ENCODE measurements at regions not wholly inside any gene's neighbourhood (a gene's known extent, or its start where the extent isn't known, plus 50 kb on each side); places are given as distances from the start of the nearest gene placed in this dataset.

- FAIRE-seq (no peak), DNase-seq (ENCODE audit: insufficient read length, low spot score) (no peak)
- TF ChIP-seq PAX5 (IDR thresholded peaks at IDR 0.05; ENCODE audit: insufficient read depth, low read length, severe bottlenecking), result no peak
- TF ChIP-seq SPI1 (IDR thresholded peaks at IDR 0.05; ENCODE audit: low read depth, low read length), result no peak
- no peak for TF ChIP-seq POLR2A (IDR thresholded peaks at IDR 0.05; ENCODE audit: low read depth, low read length)
- no peak for TF ChIP-seq TAF1 (IDR thresholded peaks at IDR 0.05; ENCODE audit: low read depth, low read length)
Measured at GRCh38 chr14:53828820-53829219, 127.8 kb downstream of the BMP4 start.

DNA sequence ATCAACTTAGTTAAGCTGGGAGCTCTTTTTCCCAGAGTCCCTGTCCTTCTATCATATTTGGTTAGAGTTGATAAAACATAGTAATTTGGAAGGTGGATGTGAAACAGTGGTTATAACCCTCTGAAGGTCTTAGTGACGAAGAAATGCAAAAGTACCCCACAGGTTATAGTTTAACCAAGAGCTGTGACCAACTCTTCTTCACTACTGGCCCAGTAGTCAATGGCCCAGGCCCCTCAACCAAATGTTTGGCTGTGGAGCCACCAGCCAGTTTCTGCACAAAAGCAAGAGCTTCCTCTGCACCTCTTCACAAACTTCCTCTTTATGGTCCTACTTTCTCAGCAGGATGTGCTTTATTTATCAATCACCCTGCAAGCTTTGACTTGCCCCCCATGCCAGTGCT, 132.6 kb downstream of the BMP4 start:
- no peak for DNase-seq (ENCODE audit: insufficient read length, low spot score)
- no peak for FAIRE-seq
- TF ChIP-seq POLR2AphosphoS5 (IDR thresholded peaks at IDR 0.05; ENCODE audit: low read depth, low read length) (no peak), TAF1 (IDR thresholded peaks at IDR 0.05; ENCODE audit: low read depth, low read length) (no peak), SPI1 (IDR thresholded peaks at IDR 0.05; ENCODE audit: low read depth, low read length) (no peak), PAX5 (IDR thresholded peaks at IDR 0.05; ENCODE audit: insufficient read depth, low read length, severe bottlenecking) (no peak), POU2F2 (IDR thresholded peaks at IDR 0.05; ENCODE audit: low read depth, low read length) (no peak), POLR2A (IDR thresholded peaks at IDR 0.05; ENCODE audit: low read depth, low read length) (no peak)

GRCh38 chr14:53814392-53814791, 142.2 kb downstream of the BMP4 start:
- no peak for TF ChIP-seq SPI1 (IDR thresholded peaks at IDR 0.05; ENCODE audit: low read depth, low read length)
- TF ChIP-seq POU2F2 (IDR thresholded peaks at IDR 0.05; ENCODE audit: low read depth, low read length), result no peak
- FAIRE-seq (no peak), DNase-seq (ENCODE audit: insufficient read length, low spot score) (no peak)

DNA sequence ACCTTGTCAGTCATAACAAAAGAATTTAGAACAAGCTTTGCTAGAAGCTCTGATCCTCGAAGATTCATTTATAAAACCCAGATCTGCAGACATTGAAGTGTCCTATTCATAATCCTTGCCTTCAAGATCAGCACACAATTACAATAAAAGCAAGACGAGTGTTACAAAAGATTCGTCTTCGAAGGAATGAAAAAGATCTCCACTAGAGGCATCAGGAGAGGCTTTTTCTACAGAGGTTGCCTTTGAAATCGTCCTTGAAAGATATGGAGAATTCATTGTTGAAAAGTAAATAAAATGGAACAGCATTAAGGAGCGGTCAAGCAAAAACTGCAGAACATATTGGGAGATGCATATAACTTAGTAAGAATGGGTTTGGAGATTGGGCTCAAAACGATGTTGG, 146.4 kb downstream of the BMP4 start:
- DNase-seq (ENCODE audit: insufficient read length, low spot score) (no peak), FAIRE-seq (no peak)
- TF ChIP-seq POU2F2 (IDR thresholded peaks at IDR 0.05; ENCODE audit: low read depth, low read length) (no peak), POLR2AphosphoS5 (IDR thresholded peaks at IDR 0.05; ENCODE audit: low read depth, low read length) (no peak), PAX5 (IDR thresholded peaks at IDR 0.05; ENCODE audit: insufficient read depth, low read length, severe bottlenecking) (no peak), POLR2A (IDR thresholded peaks at IDR 0.05; ENCODE audit: low read depth, low read length) (no peak), SPI1 (IDR thresholded peaks at IDR 0.05; ENCODE audit: low read depth, low read length) (no peak)

GRCh38 chr14:53808042-53808441, 148.6 kb downstream of the BMP4 start:
- no peak for FAIRE-seq
- DNase-seq (ENCODE audit: insufficient read length, low spot score), result no peak

GRCh38 chr14:53807542-53807941, 149.1 kb downstream of the BMP4 start:
- TF ChIP-seq POLR2A (IDR thresholded peaks at IDR 0.05; ENCODE audit: low read depth, low read length) (no peak), PAX5 (IDR thresholded peaks at IDR 0.05; ENCODE audit: insufficient read depth, low read length, severe bottlenecking) (no peak), SPI1 (IDR thresholded peaks at IDR 0.05; ENCODE audit: low read depth, low read length) (no peak), POU2F2 (IDR thresholded peaks at IDR 0.05; ENCODE audit: low read depth, low read length) (no peak), TAF1 (IDR thresholded peaks at IDR 0.05; ENCODE audit: low read depth, low read length) (no peak), POLR2AphosphoS5 (IDR thresholded peaks at IDR 0.05; ENCODE audit: low read depth, low read length) (no peak)
- no peak for FAIRE-seq
- DNase-seq (ENCODE audit: insufficient read length, low spot score), result no peak

More at GRCh38 chr14:53808042-53808441, 148.6 kb downstream of the BMP4 start:
- no peak for TF ChIP-seq POU2F2 (IDR thresholded peaks at IDR 0.05; ENCODE audit: low read depth, low read length)
- no peak for TF ChIP-seq POLR2A (IDR thresholded peaks at IDR 0.05; ENCODE audit: low read depth, low read length)
- no peak for TF ChIP-seq TAF1 (IDR thresholded peaks at IDR 0.05; ENCODE audit: low read depth, low read length)
- TF ChIP-seq PAX5 (IDR thresholded peaks at IDR 0.05; ENCODE audit: insufficient read depth, low read length, severe bottlenecking), result no peak
- no peak for TF ChIP-seq SPI1 (IDR thresholded peaks at IDR 0.05; ENCODE audit: low read depth, low read length)
- TF ChIP-seq POLR2AphosphoS5 (IDR thresholded peaks at IDR 0.05; ENCODE audit: low read depth, low read length), result no peak

DNA sequence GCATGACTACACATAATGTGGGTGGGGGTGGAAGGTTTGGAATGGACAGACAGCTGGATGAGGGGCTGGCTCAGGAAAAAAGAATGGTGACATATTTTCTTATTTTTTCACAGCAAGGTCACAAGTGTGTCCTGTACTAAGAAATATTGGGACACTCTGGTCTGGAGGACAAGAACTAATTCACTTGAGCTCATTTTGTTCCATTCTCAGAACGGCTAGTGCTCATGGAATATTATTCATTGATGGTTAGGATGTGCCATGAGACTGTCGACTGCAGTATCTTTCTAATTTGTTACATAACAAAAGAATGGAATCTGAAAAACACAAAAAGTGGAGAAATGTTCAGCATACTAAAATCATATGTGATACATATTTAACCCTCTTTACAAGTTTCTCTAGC, 149.5 kb downstream of the BMP4 start:
- FAIRE-seq (no peak), DNase-seq (ENCODE audit: insufficient read length, low spot score) (no peak)
- TF ChIP-seq TAF1 (IDR thresholded peaks at IDR 0.05; ENCODE audit: low read depth, low read length) (no peak), SPI1 (IDR thresholded peaks at IDR 0.05; ENCODE audit: low read depth, low read length) (no peak), PAX5 (IDR thresholded peaks at IDR 0.05; ENCODE audit: insufficient read depth, low read length, severe bottlenecking) (no peak), POLR2A (IDR thresholded peaks at IDR 0.05; ENCODE audit: low read depth, low read length) (no peak), POLR2AphosphoS5 (IDR thresholded peaks at IDR 0.05; ENCODE audit: low read depth, low read length) (no peak), POU2F2 (IDR thresholded peaks at IDR 0.05; ENCODE audit: low read depth, low read length) (no peak)

DNA sequence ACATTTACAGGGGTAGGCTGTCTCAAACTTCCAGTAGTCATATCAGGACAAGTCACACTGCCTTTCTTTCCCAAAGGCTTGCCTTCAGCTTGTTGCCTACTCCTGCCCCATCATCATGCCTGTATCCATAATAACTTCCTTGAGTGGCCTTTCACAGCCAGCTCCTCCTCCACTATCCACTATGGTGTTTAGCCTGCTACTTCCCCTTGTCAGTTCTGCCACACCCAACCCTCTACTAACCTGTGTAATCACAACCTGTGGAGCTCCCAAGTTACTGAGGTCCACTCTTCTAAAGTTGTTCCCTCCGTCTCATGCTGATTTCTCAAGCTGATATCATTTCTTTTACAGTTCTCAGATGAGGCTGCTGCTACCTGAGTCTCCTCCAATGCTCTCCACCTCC, 159.9 kb downstream of the BMP4 start:
- TF ChIP-seq POLR2AphosphoS5 (IDR thresholded peaks at IDR 0.05; ENCODE audit: low read depth, low read length), result no peak
- DNase-seq (ENCODE audit: insufficient read length, low spot score) (no peak), FAIRE-seq (no peak)

DNA sequence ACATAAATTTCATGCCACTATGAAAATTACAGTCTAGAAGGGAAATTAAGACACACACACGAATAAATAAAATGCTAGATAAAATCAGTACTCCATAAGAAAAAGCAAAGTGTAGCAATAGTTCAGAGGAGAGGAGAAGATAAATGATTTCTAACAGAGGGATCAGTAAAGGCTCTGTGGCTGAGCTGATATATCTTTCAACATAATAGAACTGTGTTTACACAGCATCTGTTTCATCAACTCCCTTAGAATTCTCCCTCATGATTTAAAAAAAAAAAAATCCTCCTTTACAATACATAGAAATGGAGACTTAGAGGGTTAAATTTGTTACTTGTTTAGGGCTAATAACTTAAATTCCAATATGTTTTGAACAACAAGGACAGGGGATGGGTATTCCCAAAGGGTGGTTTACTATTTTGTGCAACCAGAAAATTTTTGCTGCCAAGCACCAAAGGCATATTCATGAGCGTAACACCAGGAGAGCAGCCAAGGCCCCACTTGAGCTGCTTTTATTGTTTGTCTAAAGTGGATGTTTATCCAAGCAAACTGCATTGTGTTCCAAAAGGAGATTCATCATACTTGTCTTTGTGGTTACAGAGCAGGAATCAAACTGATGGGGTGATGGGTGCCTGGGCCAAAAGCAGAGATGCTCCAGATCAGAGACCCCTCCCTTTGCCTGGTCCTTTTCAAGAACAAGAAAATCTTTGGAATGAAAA, 162.7 kb downstream of the BMP4 start:
- FAIRE-seq (no peak), DNase-seq (ENCODE audit: insufficient read length, low spot score) (no peak)
- TF ChIP-seq PAX5 (IDR thresholded peaks at IDR 0.05; ENCODE audit: insufficient read depth, low read length, severe bottlenecking), result no peak

GRCh38 chr14:53792909-53793308, 163.7 kb downstream of the BMP4 start:
- FAIRE-seq (no peak), DNase-seq (ENCODE audit: insufficient read length, low spot score) (no peak)
- no peak for TF ChIP-seq POLR2AphosphoS5 (IDR thresholded peaks at IDR 0.05; ENCODE audit: low read depth, low read length)
- TF ChIP-seq POU2F2 (IDR thresholded peaks at IDR 0.05; ENCODE audit: low read depth, low read length), result no peak
- no peak for TF ChIP-seq TAF1 (IDR thresholded peaks at IDR 0.05; ENCODE audit: low read depth, low read length)
- no peak for TF ChIP-seq POLR2A (IDR thresholded peaks at IDR 0.05; ENCODE audit: low read depth, low read length)
